ENCODE measurements at regions not wholly inside any gene's neighbourhood (a gene's known extent, or its start where the extent isn't known, plus 50 kb on each side); places are given as distances from the start of the nearest gene placed in this dataset.

- TF ChIP-seq POLR2AphosphoS5 (IDR thresholded peaks at IDR 0.05; ENCODE audit: low read depth, low read length) (no peak), SIN3A (IDR thresholded peaks at IDR 0.05; ENCODE audit: borderline replicate concordance, insufficient read depth, low read length) (no peak), REST (IDR thresholded peaks at IDR 0.05; ENCODE audit: insufficient read depth in 1 of 2, low read depth in 2 of 2, low read length in 2 of 2) (no peak), TAF1 (IDR thresholded peaks at IDR 0.05; ENCODE audit: borderline replicate concordance, insufficient read depth, low read length) (no peak), FOXP2 (optimal IDR thresholded peaks at IDR 0.05; ENCODE audit: borderline replicate concordance, extremely low read depth, extremely low read length, insufficient read depth) (no peak)
These were observed 419.6 kb upstream of the NRP1 start for GRCh38 chr10:33754052-33754451.

Data from PFSK-1 (cell line).